Right lobe of liver (tissue), 4 donors: ENCODE measurements at regions not wholly inside any gene's neighbourhood (a gene's known extent, or its start where the extent isn't known, plus 50 kb on each side); places are given as distances from the start of the nearest gene placed in this dataset.

ENCODE experiments used
- POLR2A ChIP-seq: fragments of 450-650 bp; IDR thresholded peaks from one replicate; pipeline ENCODE4 v1.6.1; 2017; ENCODE audit warnings: antibody characterized with exemption, mild to moderate bottlenecking
- TF ChIP-seq, protein P1 (sequence below), 4 donors: fragments of 200-600 bp in 3 of 4; fragments of 450-650 bp in 1 of 4; IDR thresholded peaks; one replicate each; pipeline versions ENCODE4 v1.5.1 to v1.8.0; 2016 to 2022; ENCODE audit warnings: antibody characterized with exemption in 4 of 4, mild to moderate bottlenecking in 2 of 4
- donor health status: DM: no; HTN: no; CAD: no.
- donor health status: DM: no; HTN: no; CAD: no.
- donor health status: DM: no; HTN: yes; CAD: no.

DNA sequence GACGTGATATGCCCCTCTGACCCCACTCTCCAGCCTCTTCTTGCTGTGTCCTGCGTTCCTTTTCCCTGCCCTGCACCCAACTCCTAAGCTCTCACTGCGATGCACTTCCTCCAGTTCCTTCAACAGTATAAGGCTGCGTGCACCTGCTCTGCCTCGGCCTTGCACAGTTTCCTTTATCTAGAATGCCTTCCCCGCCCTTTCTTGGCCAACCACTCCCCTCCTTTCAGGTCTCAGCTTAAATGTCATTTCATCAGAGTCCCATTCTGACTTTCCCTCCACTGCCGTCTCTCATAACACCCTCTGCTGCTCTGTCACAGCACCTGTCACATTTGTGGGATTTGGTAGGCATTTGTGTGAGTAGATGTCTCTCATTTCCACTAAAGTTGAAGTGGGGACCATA lies 58.4 kb upstream of the NEIL3 start:
- TF ChIP-seq POLR2A, result no peak
- TF ChIP-seq, protein P1, sequence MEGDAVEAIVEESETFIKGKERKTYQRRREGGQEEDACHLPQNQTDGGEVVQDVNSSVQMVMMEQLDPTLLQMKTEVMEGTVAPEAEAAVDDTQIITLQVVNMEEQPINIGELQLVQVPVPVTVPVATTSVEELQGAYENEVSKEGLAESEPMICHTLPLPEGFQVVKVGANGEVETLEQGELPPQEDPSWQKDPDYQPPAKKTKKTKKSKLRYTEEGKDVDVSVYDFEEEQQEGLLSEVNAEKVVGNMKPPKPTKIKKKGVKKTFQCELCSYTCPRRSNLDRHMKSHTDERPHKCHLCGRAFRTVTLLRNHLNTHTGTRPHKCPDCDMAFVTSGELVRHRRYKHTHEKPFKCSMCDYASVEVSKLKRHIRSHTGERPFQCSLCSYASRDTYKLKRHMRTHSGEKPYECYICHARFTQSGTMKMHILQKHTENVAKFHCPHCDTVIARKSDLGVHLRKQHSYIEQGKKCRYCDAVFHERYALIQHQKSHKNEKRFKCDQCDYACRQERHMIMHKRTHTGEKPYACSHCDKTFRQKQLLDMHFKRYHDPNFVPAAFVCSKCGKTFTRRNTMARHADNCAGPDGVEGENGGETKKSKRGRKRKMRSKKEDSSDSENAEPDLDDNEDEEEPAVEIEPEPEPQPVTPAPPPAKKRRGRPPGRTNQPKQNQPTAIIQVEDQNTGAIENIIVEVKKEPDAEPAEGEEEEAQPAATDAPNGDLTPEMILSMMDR (IDR thresholded peaks at IDR 0.05), result no peak
